ENCODE measurements at regions not wholly inside any gene's neighbourhood (a gene's known extent, or its start where the extent isn't known, plus 50 kb on each side); places are given as distances from the start of the nearest gene placed in this dataset.

DNA sequence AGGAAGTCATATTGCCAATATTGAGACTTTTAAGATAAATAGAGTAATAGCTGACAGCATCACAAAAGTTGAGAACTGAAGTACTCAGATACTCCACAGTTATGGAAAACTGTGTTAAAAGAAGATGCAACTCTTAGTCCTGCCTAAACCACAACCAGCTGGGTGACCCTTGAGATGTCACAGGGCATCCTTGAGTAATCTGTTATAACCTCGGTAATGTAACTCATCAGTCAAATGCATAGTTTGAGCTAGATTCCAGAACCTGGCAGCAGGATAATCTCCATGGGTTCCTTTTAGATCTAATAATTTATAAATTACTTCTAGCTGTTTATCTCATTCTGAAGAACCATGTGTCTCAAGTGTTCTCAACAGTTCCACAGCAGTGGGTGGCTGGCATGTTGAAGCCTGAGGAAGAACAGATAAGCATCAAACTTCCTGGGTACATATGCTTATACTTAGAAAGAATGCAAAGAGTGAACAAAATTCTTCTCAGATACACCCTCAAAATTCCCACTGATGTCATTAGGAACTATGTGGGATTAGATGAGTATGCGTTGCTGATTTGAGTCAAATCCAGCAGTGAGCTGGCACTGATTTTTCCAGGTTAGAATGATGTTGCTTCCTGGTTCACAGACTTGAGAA, 304.1 kb upstream of the ERBB4 start:
- TF ChIP-seq EZH2phosphoT487 (IDR thresholded peaks at IDR 0.05; ENCODE audit: unreplicated experiment): no peak
- TF ChIP-seq, protein P1, sequence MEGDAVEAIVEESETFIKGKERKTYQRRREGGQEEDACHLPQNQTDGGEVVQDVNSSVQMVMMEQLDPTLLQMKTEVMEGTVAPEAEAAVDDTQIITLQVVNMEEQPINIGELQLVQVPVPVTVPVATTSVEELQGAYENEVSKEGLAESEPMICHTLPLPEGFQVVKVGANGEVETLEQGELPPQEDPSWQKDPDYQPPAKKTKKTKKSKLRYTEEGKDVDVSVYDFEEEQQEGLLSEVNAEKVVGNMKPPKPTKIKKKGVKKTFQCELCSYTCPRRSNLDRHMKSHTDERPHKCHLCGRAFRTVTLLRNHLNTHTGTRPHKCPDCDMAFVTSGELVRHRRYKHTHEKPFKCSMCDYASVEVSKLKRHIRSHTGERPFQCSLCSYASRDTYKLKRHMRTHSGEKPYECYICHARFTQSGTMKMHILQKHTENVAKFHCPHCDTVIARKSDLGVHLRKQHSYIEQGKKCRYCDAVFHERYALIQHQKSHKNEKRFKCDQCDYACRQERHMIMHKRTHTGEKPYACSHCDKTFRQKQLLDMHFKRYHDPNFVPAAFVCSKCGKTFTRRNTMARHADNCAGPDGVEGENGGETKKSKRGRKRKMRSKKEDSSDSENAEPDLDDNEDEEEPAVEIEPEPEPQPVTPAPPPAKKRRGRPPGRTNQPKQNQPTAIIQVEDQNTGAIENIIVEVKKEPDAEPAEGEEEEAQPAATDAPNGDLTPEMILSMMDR (conservative IDR thresholded peaks at IDR 0.05; ENCODE audit: low read depth in 2 of 2): no peak
- no peak for TF ChIP-seq EZH2 (IDR thresholded peaks at IDR 0.05; ENCODE audit: low read depth, unreplicated experiment)
- TF ChIP-seq NANOG (IDR thresholded peaks at IDR 0.05; ENCODE audit: borderline replicate concordance): no peak

Data from GM23338 (cell line).